Activated CD8-positive, alpha-beta memory T cell treated with anti-CD3 and anti-CD28 coated beads for 48 hours (primary cell): ENCODE measurements at regions not wholly inside any gene's neighbourhood (a gene's known extent, or its start where the extent isn't known, plus 50 kb on each side); places are given as distances from the start of the nearest gene placed in this dataset.

Source experiments
- DNase-seq, 3 experiments: peaks; one replicate each; pipeline ENCODE4 v3.0.0-alpha.2; 2020; ENCODE audit warnings: low read depth in 2 of 3, low spot score in 2 of 3

GRCh38 chr20:39670988-39671387, 708.8 kb downstream of the DHX35 start:
- DNase-seq = no peak

- DNase-seq = no peak
Measured at GRCh38 chr20:39669659-39670058, 707.5 kb downstream of the DHX35 start.

- DNase-seq = no peak
Measured at GRCh38 chr20:39668038-39668437, 705.9 kb downstream of the DHX35 start.

- DNase-seq = no peak
Measured at GRCh38 chr20:39661833-39662232, 699.7 kb downstream of the DHX35 start.

GRCh38 chr20:39660965-39661364, 698.8 kb downstream of the DHX35 start:
- DNase-seq = no peak

GRCh38 chr20:39660226-39660625, 698.1 kb downstream of the DHX35 start:
- DNase-seq = no peak

- DNase-seq = no peak
Measured at GRCh38 chr20:39658662-39659409, 696.7 kb downstream of the DHX35 start.

- DNase-seq = no peak
Measured at GRCh38 chr20:39654171-39654570, 692.0 kb downstream of the DHX35 start.

- DNase-seq = no peak
Measured at GRCh38 chr20:39651645-39652325, 689.6 kb downstream of the DHX35 start.

GRCh38 chr20:39646874-39647413, 684.8 kb downstream of the DHX35 start:
- DNase-seq = no peak

GRCh38 chr20:39645131-39645530, 683.0 kb downstream of the DHX35 start:
- DNase-seq = no peak

GRCh38 chr20:39643292-39643691, 681.1 kb downstream of the DHX35 start:
- DNase-seq = no peak

GRCh38 chr20:39641423-39641822, 679.3 kb downstream of the DHX35 start:
- DNase-seq = no peak

- DNase-seq = no peak
Measured at GRCh38 chr20:39640147-39640546, 678.0 kb downstream of the DHX35 start.

- DNase-seq = no peak
Measured at GRCh38 chr20:39638731-39639130, 676.6 kb downstream of the DHX35 start.

- DNase-seq = no peak
Measured at GRCh38 chr20:39633689-39634088, 671.5 kb downstream of the DHX35 start.

- no peak for DNase-seq
Measured at GRCh38 chr20:39632757-39633156, 670.6 kb downstream of the DHX35 start.

GRCh38 chr20:39632176-39632575, 670.0 kb downstream of the DHX35 start:
- DNase-seq = no peak

GRCh38 chr20:39631557-39631956, 669.4 kb downstream of the DHX35 start:
- DNase-seq = no peak

- no peak for DNase-seq
Measured at GRCh38 chr20:39630215-39630908, 668.2 kb downstream of the DHX35 start.

- no peak for DNase-seq
Measured at GRCh38 chr20:39627765-39628164, 665.6 kb downstream of the DHX35 start.

- DNase-seq = no peak
Measured at GRCh38 chr20:39624316-39624715, 662.2 kb downstream of the DHX35 start.
